Prostate gland (tissue), 2 donors: ENCODE measurements at regions not wholly inside any gene's neighbourhood (a gene's known extent, or its start where the extent isn't known, plus 50 kb on each side); places are given as distances from the start of the nearest gene placed in this dataset.

Experiments
- DNase-seq: peaks from one replicate; pipeline ENCODE4 v3.0.0-alpha.2; 2019; ENCODE audit warnings: low spot score
- H3K27ac ChIP-seq, 2 donors: fragments of 200-600 bp; sonication (generic); 2 replicates each; pipeline ENCODE4 v1.5.1; 2017 to 2019
- H3K27me3 ChIP-seq: fragments of 200-600 bp; sonication (generic); replicated peaks from 2 replicates; pipeline ENCODE4 v1.5.1; 2019; ENCODE audit not compliant: insufficient read depth
- H3K36me3 ChIP-seq, 2 donors: fragments of 200-600 bp; sonication (generic); 1 replicate in 1 of 2; 2 replicates in 1 of 2; pipeline versions ENCODE4 v1.5.1 to v1.8.1; 2017 to 2019
- H3K4me1 ChIP-seq: fragments of 200-600 bp; sonication (generic); replicated peaks from 2 replicates; pipeline ENCODE4 v1.5.1; 2019
- H3K4me3 ChIP-seq, 2 donors: fragments of 200-600 bp; sonication (generic); 2 replicates each; pipeline ENCODE4 v1.5.1; 2017 to 2019
- H3K9me3 ChIP-seq: fragments of 200-600 bp; sonication (generic); 2 replicates; pipeline ENCODE4 v1.5.1; 2017
- CTCF ChIP-seq, 4 experiments: fragments of 200-600 bp in 2 of 4; fragments of 450-650 bp in 2 of 4; sonication (generic) in 2 of 4; IDR thresholded peaks; 1 replicate in 3 of 4; 2 replicates in 1 of 4; pipeline ENCODE4 v1.5.1; 2016 to 2019; ENCODE audit warnings: antibody characterized with exemption in 4 of 4, mild to moderate bottlenecking in 2 of 4, moderate library complexity in 2 of 4
- POLR2A ChIP-seq: fragments of 450-650 bp; IDR thresholded peaks from one replicate; pipeline ENCODE4 v1.6.1; 2016; ENCODE audit warnings: antibody characterized with exemption, mild to moderate bottlenecking
- POLR2AphosphoS5 ChIP-seq: sonication (generic); formaldehyde crosslinking; IDR thresholded peaks from one replicate; pipeline ENCODE4 v1.6.1; 2017; ENCODE audit warnings: antibody characterized with exemption
- WGBS: methylation state at CpG from one replicate; pipeline ENCODE4 v1.1.5; 2018; 5-methylcytosine and 5-hydroxymethylcytosine counted together
- intact Hi-C: fragments of 100-400 bp; cut with DNase I; formaldehyde crosslinking; loops from one replicate; pipeline ENCODE4 v1.14.2; 2022

- TF ChIP-seq CTCF (IDR thresholded peaks at IDR 0.05) (no peak), POLR2AphosphoS5 (no peak), POLR2A (no peak)
Observed at GRCh38 chr10:129033340-129033739, 433.7 kb upstream of the MGMT start.

GRCh38 chr10:129033790-129034272, 433.2 kb upstream of the MGMT start:
- WGBS: 53% methylated on average over 14 of the region's 14 CpGs
- intact Hi-C loops: loop anchor here (5.0 to 10.0 kb wide), 2 partner anchors 938 to 1091 kb away; no protein-coding TSS in a partner anchor
- no peaks in the 10 kb centered on the region for H3K36me3 ChIP-seq
- no peak for DNase-seq
- TF ChIP-seq POLR2A: no peak
- no peak overlapping the region for H3K4me3 ChIP-seq
- peaks cover 2% of the 10 kb centered on the region for H3K27me3 ChIP-seq
- H3K9me3 ChIP-seq: no peaks in the 10 kb centered on the region
- H3K27ac ChIP-seq: no peak overlapping the region
- no peaks in the 10 kb centered on the region for H3K4me1 ChIP-seq

More at GRCh38 chr10:129033340-129033739, 433.7 kb upstream of the MGMT start:
- H3K9me3 ChIP-seq: no peaks in the 10 kb centered on the region
- H3K36me3 ChIP-seq: no peaks in the 10 kb centered on the region
- 54% methylated on average over 8 of the region's 8 CpGs for WGBS
- peaks cover 2% of the 10 kb centered on the region for H3K27me3 ChIP-seq
- no peak overlapping the region for H3K4me3 ChIP-seq
- no peaks in the 10 kb centered on the region for H3K4me1 ChIP-seq
- H3K27ac ChIP-seq: no peak overlapping the region
- intact Hi-C loops: loop anchor here (5.0 to 10.0 kb wide), 2 partner anchors 939 to 1091 kb away; no protein-coding TSS in a partner anchor
- DNase-seq: no peak

GRCh38 chr10:129035052-129035827, 431.8 kb upstream of the MGMT start:
- intact Hi-C loops: loop anchor here (10.0 kb wide), 1 partner anchor 1090 kb away; no protein-coding TSS in a partner anchor
- no peaks in the 10 kb centered on the region for H3K9me3 ChIP-seq
- H3K27ac ChIP-seq: no peak overlapping the region
- peaks cover 2% of the 10 kb centered on the region for H3K27me3 ChIP-seq
- no peaks in the 10 kb centered on the region for H3K4me1 ChIP-seq
- no peak overlapping the region for H3K4me3 ChIP-seq
- no peaks in the 10 kb centered on the region for H3K36me3 ChIP-seq
- WGBS: 61% methylated on average over 24 of the region's 24 CpGs
- TF ChIP-seq CTCF (IDR thresholded peaks at IDR 0.05): no peak
- no peak for TF ChIP-seq POLR2A
- TF ChIP-seq POLR2AphosphoS5: no peak
- no peak for DNase-seq

- no peak overlapping the region for H3K27ac ChIP-seq
Observed at GRCh38 chr10:129038522-129038921, 428.5 kb upstream of the MGMT start.

More at GRCh38 chr10:129038522-129038921, 428.5 kb upstream of the MGMT start:
- H3K4me1 ChIP-seq: no peaks in the 10 kb centered on the region
- TF ChIP-seq CTCF (IDR thresholded peaks at IDR 0.05) (no peak), POLR2A (no peak), POLR2AphosphoS5 (no peak)
- WGBS: no CpG with 5 or more reads among the region's 4 CpGs
- peaks cover 7% of the 10 kb centered on the region for H3K27me3 ChIP-seq
- H3K9me3 ChIP-seq: no peaks in the 10 kb centered on the region
- H3K36me3 ChIP-seq: no peaks in the 10 kb centered on the region
- no peak for DNase-seq
- H3K4me3 ChIP-seq: no peak overlapping the region
- intact Hi-C loops: loop anchor here (10.0 kb wide), 1 partner anchor 1086 kb away; no protein-coding TSS in a partner anchor
